A204.1 (cell line): ENCODE measurements at regions not wholly inside any gene's neighbourhood (a gene's known extent, or its start where the extent isn't known, plus 50 kb on each side); places are given as distances from the start of the nearest gene placed in this dataset.

ENCODE experiments used
- FAIRE-seq: peaks from 2 replicates; lab custom pipeline; 2012; peaks lifted over from hg19 to GRCh38; lab: Jason Lieb, UNC

DNA sequence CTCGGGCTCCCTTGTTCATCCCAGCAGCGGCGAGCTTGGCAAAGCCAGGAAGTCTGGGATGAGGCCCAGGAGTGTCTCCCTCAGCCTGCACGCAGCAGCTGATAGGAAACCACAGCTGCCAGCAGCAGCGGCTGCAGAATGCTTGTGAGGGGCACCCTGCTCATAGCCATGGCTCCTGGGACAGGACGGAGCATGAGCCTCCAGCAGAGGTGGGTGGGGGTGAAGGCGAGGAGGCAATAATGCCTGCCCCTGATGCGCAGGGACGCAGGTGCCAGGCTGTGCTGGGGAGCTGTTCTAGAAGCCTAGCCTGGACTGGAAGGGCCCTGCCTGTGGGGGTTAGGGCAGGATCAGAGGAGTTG is 157.9 kb downstream of the CD83 start:
- FAIRE-seq: no peak

DNA sequence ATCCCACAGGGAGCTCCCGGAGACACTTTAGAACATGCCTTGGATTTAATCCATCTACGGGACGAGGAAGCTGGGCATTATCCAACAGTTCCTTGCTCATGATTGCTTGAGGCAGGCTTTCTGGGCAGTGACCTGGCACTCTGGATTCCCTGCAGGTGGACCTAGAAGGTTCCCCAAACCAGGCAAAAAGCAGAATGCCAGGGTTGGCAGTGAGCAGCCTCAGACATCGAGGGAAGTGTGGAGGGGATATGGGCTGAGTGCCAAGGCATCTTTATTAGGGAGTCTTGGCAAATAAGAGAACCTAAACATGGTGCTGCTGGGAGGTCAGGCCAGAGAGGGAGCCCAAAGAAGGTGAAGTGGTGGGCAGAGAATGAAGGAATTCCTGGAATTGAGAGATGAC is 158.5 kb downstream of the CD83 start:
- no peak for FAIRE-seq

DNA sequence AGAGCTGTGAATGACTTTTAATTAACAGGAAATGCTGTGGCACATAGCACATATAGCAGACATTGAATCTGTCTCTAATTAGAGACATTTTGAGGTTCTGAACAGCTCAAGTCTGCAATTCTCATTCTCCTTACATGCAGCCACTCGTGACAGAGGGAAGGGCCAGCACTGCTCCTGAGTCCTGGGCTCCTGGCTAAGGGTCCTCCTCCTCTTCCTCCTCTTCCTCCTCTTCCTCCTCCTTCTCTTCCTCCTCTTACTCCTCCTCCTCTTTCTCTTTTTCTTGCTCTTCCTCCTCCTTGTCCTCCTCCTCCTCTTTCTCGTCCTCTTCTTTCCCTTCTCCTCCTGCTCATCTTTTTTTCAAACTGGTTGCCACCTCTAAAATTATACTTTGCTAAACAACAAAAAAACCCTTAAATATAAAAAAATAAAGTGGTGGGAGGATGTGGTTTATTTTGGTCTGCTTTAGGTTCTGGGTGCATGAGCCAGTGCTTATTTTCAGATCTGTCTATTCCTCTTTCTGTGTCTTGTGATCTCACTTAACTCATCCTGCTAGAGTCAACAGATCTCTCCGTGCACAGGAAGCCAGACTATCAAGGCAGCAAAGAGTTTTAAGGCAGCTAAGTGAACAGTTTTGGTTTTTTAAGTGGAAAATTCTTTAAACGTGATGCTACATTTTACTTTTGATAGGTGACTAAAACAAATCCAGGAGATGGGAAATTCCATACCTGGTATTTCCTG is 159.3 kb downstream of the CD83 start:
- no peak for FAIRE-seq

DNA sequence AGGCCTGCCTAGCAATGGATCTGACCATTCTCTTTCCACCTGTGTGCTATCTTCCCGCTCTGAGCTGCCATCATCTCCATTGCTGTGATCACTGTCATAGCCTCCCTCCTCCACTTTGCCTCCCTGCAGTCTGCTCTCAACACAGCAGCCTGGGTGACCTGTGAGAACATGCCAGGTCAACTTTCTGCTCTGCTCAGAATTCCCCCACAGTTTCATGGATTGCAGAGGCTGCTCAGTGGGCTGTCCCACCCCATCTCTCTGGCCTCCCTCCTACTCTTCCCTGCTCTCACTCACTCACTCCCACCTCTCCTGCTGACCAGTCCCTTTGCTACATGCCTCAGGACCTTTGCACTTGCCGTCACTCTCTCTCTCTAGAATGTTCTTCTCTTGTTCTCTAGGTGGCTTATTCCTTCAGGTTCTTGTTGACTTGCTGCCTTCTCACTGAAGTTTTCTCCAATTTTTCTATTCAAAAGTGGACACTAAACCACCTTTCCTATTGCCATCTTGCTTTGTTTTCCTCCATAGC is 159.9 kb downstream of the CD83 start:
- no peak for FAIRE-seq

DNA sequence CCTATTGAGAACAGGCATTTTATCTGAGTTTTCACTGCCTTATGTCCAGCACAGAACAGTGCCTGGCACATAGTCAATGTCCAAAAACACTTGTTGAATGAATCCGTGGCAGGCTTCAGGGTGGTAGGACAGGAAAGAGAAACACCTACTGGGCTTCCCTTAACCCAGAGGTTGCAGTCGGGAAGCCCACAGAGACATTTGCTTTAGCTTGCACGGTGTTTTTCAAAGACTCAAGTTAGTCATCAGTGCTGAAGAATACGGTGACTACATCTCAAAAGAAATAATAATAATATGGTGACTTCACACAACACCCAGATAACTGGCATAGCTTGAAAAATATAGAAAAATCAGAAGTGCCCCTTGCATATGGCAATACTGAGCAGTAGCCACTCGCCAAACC is 160.4 kb downstream of the CD83 start:
- FAIRE-seq: no peak

DNA sequence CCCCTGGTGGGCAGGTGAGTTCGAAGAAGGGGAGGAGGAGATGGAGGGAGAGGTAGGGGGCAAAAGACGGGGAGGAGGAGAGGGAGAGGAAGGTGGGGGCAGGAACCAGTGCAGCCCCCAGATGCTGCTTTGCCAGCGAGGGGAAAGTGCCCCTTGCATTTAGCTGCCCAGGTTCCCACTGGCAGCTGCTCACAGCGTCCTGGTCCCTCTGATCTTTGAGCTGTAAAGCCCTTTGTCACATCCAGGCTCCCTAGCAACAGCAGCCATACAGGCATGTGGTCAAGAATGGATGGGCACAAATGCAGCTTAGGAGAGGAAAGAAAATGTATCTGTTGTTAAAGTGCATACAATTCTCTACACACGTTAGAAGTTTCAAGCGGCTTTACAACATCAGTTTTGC is 160.9 kb downstream of the CD83 start:
- no peak for FAIRE-seq

DNA sequence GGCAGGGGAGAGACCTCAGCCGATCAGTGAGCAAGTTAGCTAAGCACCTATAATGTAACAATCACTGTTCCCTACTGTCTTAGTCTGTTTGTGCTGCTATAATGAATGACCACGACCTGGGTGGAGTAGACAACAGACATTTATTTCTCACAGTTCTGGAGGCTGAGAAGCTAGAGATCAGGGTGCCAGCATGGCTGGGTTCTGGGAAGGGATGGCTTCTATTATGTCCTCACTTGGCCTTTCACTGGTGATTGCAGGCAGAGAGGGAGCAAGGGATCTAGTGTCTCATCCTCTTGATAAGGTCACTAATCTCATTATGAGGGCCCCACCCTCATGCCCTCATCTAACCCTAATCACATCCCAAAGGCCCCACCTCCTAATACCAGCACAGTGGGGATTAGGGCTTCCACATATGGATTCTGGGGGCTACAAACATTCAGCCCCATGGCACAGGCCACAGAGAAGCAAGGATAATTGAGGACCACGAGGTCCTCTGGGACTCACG is 162.5 kb downstream of the CD83 start:
- FAIRE-seq: no peak

DNA sequence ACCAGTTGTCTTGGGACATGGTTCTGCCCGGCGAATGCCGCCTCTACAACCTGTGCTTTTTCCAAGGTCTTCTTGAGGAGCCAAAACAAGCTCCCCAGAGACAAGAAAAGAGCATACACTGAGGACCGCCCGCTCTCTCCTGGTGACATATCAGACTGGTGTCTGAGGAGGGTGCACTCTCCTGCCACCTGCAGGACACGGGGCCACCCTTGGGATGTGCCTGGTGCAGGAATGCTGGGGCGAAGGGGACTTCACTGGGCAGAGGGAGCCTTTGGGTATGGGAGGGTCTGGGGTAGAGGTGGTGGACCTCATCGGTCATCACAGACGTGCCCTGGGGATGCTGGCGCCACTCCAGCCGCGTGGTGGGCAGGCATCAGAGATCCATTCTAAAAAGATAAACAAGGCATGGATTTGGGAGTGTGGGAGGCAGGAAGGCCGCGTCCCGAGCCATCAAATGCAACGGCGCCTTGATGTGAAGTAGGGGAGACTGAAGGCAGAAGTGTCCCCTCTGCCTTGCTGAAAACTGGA is 163.3 kb downstream of the CD83 start:
- FAIRE-seq: no peak

DNA sequence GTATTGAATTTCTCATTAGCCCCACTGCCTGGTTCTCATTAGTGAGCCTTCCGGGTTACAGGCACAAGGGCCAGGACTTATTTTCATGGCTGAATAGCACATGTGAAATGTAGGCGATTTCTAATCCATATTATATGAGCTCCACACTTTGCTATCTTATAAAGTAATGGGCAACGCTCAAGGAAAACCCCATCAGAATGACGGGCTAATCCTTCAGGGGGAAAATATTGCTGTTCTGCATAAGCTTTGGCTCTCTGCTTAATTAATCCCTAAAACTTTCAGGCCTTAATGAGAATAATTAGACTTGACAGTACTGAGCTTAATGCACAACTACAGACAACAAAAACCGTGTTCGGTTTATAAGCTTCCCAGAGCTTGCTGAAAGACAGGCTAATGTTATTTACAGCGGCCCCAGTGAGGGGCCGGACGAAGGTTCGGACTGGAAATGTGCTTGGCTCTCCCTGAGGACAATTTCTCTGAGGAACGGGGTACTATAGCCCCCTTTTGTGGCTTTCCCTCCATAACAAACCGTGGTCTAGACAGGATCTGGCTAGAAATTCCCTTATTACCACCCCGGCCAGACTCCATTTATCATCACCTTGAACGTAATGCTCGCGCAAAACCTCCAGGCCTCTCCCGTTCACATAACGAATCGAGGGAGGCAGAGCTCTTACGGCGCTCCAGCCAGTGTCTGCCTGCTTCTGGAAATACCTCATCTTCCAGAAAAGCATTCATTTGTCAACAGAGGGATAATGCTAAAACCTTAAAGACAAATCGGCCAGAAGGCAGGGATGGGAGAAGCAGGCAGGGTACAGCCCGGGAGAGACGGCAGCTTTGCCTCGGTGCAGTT is 164.5 kb downstream of the CD83 start:
- FAIRE-seq: no peak

DNA sequence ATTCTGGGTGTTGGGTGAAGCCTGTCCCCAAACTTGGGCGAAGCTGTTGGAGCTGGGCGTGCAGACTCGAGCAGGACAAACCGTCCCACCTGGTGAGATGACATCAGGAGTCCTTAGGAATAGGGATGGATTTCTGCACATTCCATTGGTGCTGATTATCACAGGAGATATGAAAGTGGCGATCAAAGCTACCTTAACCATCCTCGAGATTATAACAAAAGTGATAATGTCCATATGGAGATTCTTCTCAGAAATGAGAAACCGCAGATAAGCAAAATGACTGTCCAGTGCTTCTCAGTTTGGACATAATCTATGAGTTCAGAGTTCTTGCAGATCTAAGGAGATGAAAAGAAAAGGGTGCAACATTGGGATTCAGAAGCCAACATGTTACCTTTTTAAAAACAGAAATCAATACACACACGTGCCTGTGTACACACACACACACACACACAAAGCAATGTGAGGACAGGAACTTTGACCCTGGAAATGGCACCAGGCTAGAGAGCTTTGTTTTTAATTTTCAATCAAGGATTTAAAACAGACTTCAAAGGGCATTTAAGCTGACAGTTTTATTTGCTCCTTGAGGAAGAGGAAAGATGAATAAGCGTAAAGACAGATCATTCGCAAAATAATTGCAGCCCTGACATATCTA is 165.4 kb downstream of the CD83 start:
- FAIRE-seq: no peak

DNA sequence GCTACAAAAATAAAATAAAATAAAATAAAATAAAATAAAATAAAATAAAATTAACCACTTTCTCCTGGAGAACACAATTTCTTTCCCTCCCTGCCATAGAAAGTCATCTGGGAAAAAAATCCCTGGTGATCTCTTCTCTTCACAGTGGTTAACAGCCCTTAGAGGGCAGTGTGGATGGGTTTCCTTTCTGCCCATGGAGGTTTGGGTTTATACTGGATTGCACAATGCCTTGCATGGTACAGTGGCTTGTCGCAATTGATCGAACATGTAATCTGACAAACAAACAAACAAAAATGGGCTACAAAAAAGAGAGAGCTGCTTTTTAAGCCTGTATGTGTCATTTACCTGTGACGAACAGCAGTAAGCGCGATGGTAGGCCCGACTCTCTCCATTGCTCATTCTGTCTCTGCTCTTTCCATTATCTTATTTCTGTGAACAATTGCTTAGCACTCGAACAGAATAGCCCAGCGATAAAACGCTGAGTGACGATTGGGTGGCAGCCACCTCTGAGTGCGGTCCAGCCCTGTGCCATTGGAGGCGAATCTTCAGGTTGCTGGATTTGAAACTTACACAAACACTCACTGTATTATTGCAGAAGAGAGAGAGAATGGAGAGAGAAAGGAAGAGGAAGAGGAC is 166.1 kb downstream of the CD83 start:
- no peak for FAIRE-seq

DNA sequence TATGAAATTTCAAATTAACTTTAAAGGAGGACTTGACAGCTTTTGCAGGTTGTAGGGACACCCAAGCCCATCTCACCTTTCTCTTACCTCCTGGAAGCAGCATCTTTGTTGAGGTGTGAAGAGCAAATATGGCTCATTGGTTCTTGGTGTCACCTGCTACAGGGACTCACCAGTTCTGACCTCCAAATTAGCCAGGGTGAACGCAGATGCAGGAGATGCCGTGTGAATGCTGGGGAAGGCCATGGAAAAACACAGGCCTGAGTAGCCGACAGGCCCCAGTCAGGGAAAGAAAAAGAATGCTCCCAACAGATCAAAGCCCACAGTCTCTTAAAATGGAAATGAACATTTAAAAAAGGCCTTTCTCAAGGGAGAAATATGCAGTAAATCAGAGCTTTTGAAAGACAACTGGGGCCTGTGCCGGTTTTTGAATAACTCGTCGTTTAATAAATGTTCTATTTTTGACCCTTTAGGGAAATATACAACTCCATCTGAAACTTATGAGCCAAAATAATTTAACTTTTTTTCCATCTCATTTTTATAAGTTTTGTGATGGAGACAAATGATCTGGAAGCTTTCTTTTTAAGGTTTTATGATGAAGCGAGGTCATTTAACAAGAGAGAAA is 167.5 kb downstream of the CD83 start:
- no peak for FAIRE-seq

DNA sequence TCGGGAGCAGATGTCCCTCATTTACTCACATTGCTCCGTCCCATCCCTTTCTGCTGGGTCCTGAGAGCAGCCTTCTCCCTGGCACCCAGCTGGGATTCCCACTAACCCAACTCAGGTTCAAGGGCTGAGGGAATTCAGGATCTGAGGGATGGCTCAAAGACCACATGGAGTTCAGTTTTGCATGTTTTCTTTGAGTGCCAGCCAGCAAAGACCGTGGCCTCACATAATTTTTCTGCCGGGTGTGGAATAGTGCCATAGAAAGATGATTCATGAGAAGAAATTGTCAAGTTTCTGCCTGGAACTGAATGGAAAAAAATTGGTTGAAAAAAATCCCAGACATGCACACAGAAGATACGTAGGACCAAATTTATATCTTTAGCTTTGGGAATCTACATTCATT is 168.6 kb downstream of the CD83 start:
- no peak for FAIRE-seq

DNA sequence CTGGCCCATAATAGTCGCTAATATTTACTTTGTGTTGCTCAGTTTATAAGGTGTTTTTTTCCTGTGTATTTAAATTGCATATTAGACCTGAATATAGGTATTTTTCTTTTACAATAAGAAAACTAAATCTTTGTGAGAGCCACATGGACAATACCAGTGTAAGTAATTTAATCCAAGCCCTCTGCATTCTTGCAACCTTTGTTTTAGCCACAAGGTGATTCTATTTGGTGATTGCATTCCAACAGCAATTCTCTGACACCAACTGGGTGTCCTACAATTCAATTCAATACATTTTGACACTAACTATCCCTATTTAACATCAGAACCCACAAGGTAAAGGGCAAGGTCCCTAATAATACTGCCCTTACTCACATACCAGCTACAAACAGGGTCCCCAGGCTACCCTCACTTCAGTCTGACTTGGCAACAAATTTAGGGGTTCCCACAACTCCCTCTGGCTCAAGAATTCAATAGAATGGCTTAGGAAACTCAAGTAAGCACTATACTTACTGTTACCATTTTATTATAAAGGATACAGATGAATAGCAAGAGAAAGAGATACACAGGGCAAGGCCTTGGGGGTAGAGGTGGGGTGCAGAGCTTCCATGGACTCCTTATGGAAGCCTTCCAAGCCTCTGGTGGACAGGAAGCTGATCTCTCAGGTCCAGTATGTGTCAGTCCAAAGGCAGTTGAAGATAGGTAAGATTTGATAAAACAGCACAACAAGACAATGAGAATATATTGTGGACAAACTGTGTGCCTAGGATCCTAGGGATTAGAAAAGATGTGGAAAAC is 169.3 kb downstream of the CD83 start:
- no peak for FAIRE-seq

DNA sequence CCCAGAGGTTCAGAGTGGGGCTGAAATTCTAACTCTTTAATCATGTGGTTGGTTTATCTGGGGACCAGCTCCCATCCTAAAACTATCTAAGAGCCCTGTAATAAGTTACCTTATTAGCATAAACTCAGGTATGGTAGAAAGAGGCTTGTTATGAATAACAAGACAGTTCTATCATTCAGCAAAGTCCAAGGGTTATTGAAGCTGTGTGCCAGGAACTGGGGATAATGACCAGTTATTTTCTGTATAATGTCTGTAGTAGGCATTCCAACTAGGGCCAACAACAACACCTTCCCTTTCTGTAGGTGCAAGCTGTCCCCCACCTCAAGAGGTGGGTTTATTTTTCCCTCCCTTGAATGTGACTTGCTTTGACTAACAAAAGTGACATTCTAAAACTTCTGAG is 170.1 kb downstream of the CD83 start:
- no peak for FAIRE-seq

DNA sequence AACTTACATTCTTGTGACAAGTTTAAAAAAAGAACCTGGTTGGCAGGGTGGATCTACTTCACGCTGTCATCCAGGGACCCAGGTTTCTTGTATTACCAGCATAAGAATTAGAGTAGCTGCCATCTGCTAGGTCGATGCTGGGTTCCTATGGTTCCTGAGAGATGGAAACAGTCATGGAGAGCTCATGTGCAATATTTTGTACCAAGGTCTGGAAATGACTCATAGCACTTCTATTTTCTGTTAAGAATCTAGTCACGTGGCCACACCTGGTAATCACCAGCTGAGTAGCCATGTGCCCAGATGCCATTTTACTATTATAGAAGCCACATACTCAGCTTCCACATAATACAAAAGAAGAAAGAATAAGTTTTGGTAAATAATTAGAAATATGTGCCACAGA is 171.3 kb downstream of the CD83 start:
- FAIRE-seq: no peak

DNA sequence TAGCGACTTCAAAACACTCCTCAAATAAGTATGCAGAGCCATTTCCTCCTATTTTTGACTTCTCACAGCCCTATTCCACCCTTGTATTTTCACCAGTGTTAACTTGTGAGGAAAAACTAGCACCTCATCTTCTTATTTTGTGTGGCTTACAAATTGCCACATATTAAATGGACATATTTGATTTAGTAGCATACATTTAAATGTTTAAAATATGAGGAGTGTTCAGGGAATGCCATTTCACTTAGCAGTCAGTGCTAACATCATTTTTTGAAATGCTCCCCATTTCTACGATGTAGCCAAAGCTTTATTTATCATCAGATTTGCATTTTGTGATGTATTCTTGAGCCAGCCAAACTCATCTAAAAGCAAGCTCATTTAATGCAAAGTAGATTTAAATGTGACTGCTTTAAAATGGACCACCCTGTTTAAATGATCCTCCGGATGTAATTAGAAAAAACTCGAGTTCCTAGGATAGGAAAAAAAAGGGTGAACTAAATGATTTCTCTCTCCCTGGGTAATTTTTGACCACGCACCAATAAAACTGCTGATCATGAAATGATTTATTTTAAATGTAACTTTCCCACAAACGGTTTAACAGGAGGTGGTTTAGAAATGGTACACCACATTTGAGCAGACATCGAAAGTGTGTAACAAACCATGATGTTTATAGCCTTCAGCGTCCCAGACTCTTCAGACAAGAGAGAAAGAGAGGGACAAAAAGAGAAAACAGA is 172.6 kb downstream of the CD83 start:
- FAIRE-seq: no peak

DNA sequence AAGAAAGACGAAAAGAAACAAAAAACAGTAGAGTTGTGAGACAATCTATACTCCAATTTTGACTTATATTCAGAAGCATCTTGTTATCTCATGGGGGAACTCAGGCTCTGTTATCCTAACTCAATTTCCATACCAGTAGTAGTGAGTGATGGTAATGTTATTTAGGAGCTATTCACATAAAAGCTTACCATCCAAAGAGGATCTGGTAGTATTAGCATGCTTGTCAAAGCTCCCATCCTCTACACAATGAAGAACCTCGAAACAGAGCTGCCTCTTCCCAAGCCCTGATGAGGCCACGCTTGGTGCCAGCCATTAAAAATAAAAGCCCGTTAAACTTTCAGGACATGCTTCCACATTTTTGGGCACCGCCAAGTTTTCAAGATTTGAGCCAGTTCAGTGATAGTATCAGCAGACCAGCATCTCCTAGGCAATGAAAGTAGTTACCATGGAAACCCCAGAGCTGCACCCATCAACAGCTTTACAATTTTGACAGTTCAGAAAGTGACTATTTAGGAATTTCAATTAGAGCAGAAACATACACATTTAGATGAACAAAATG is 173.3 kb downstream of the CD83 start:
- no peak for FAIRE-seq

DNA sequence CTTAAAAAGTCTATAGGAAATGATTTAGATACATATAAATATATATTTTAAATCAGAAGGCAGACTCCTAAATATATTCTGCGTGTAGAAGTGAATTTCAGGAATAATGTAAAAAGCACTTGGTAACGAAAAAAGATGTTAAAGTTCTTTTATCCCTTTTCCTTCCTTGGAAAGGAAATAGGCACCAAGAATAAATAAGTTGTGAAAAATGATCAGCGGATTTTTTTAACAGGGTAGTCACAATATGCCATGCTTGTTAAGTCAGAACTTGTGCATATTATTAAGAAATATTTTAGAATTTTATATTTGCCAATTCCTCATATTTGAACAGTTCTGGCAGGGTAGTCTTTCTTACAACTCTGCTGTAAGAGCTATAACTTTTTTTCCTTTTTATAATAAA is 173.8 kb downstream of the CD83 start:
- no peak for FAIRE-seq

DNA sequence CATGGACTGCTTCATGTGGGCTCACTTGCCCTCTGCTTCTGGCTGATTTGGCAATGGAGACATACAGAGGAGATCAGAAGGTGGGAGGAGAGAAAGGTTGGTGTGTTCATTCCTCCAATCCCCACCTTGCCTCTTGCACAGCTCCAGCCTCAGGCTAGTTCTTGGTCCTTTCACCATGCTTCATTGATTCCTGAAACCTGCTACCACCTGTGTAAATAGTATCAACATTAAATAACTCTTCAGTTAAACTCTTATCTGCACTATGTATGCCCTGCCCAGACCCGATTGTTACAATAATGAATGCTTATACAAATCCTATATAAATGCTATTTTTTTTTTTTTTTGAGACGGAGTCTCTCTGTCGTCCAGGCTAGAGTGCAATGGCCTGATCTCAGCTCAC is 174.5 kb downstream of the CD83 start:
- FAIRE-seq: no peak
